PC-3 (cell line): ENCODE measurements at regions not wholly inside any gene's neighbourhood (a gene's known extent, or its start where the extent isn't known, plus 50 kb on each side); places are given as distances from the start of the nearest gene placed in this dataset.

Experiments used
- CTCF ChIP-seq: fragments of 300-600 bp; sonication (generic); conservative IDR thresholded peaks from 2 replicates; pipeline ENCODE4 v1.5.1; 2017; ENCODE audit warnings: antibody characterized with exemption, low read depth, mild to moderate bottlenecking, low read length
- EZH2 ChIP-seq: fragments of 300-600 bp; sonication (generic); IDR thresholded peaks from one replicate; pipeline ENCODE4 v1.6.1; 2017; ENCODE audit warnings: antibody characterized with exemption, mild to moderate bottlenecking, low read length; ENCODE audit not compliant: unreplicated experiment
- EZH2phosphoT487 ChIP-seq: fragments of 300-600 bp; sonication (generic); IDR thresholded peaks from 2 replicates; pipeline ENCODE4 v1.6.1; 2018; ENCODE audit warnings: mild to moderate bottlenecking, antibody characterized with exemption, low read length, borderline replicate concordance

- TF ChIP-seq CTCF: no peak
- TF ChIP-seq EZH2: no peak
- no peak for TF ChIP-seq EZH2phosphoT487
Observed at GRCh38 chr6:163836876-163837690, 422.6 kb downstream of the QKI start.
